ENCODE measurements at regions not wholly inside any gene's neighbourhood (a gene's known extent, or its start where the extent isn't known, plus 50 kb on each side); places are given as distances from the start of the nearest gene placed in this dataset.

GRCh38 chrX:479273-479981, 92.7 kb upstream of the PPP2R3B start:
- Histone ChIP-seq H2BK120ac (ENCODE audit: low read depth, low read length, poor library complexity, severe bottlenecking) (no peak overlapping the region), H2AFZ (ENCODE audit: low read length) (no peak overlapping the region), H4K8ac (replicated peaks; ENCODE audit: insufficient read length, low read depth, low read length) (no peak overlapping the region), H2BK15ac (ENCODE audit: low read depth, low read length) (no peak overlapping the region), H2BK5ac (ENCODE audit: insufficient read length, low read length) (no peak overlapping the region), H2BK20ac (ENCODE audit: low read depth, low read length, poor library complexity, severe bottlenecking) (no peak overlapping the region), H3K27ac (ENCODE audit: insufficient read length, low read depth, low read length) (no peak overlapping the region), H3K14ac (ENCODE audit: insufficient read depth, low read length) (no peak overlapping the region), H3K23ac (ENCODE audit: insufficient read length, low read depth, low read length) (no peak overlapping the region), H3K4me2 (ENCODE audit: insufficient read depth, insufficient read length, low read length) (no peak overlapping the region), H3K79me2 (ENCODE audit: insufficient read depth, low read length) (no peaks in the 10 kb centered on the region), H3K23me2 (ENCODE audit: insufficient read length, low read depth, low read length, poor library complexity, severe bottlenecking) (no peaks in the 10 kb centered on the region), H2AK5ac (ENCODE audit: insufficient read length, low read length) (no peak overlapping the region), H4K20me1 (ENCODE audit: control insufficient read depth, insufficient read depth, insufficient read length) (no peaks in the 10 kb centered on the region), H4K5ac (ENCODE audit: insufficient read length, low read depth, low read length) (no peak overlapping the region), H3K79me1 (ENCODE audit: insufficient read depth, low read depth, low read length, poor library complexity, severe bottlenecking) (no peaks in the 10 kb centered on the region), H3K9ac (ENCODE audit: extremely low read depth, insufficient read length, low read length) (no peak overlapping the region), H3K18ac (ENCODE audit: insufficient read length, low read depth, low read length) (no peak overlapping the region), H3K56ac (ENCODE audit: insufficient read length, low read depth, low read length) (no peak overlapping the region), H4K91ac (ENCODE audit: insufficient read length, low read depth, low read length) (no peak overlapping the region), H3K4ac (ENCODE audit: low read depth, low read length) (no peak overlapping the region), H3K27me3 (ENCODE audit: insufficient read depth, low read length) (no peaks in the 10 kb centered on the region), H3T11ph (ENCODE audit: low read length) (no peak overlapping the region), H2BK12ac (ENCODE audit: insufficient read length, low read depth, low read length) (no peak overlapping the region), H3K4me1 (ENCODE audit: insufficient read depth, low read length) (no peaks in the 10 kb centered on the region), H3K9me3 (ENCODE audit: control insufficient read depth, low read depth, low read length) (no peaks in the 10 kb centered on the region)
- H3K27me3 Mint-ChIP-seq (ENCODE audit: low read depth) = peaks cover 3% of the 10 kb centered on the region; the same call in 1 of the 2 replicates
- no CpG with 5 or more reads among the region's 20 CpGs for WGBS (ENCODE audit: extremely low coverage, insufficient read length, low lambda C conversion rate)
- H3K4me3 Mint-ChIP-seq = no peak overlapping the region
- no peak for TF ChIP-seq CTCF (conservative IDR thresholded peaks at IDR 0.05)
- H3K4me1 Mint-ChIP-seq = peaks cover 20 to 28% of the 10 kb centered on the region in 2 experiments
- peaks cover 0 to 10% of the 10 kb centered on the region in 2 experiments; a peak in 2 of 5 replicates for H3K9me3 Mint-ChIP-seq
- DNase-seq = no peak
- H3K36me3 Mint-ChIP-seq (ENCODE audit: insufficient read depth in 1 of 3, low read depth in 3 of 3) = peaks cover 0 to 8% (median 7%) of the 10 kb centered on the region in 3 experiments; a peak in 4 of 7 replicates
- H3K27ac Mint-ChIP-seq = no peak overlapping the region; a peak in 1 of 7 replicates
